NOMO-1 treated with DMSO at 0.1 percent for 48 hours (cell line): ENCODE measurements at regions not wholly inside any gene's neighbourhood (a gene's known extent, or its start where the extent isn't known, plus 50 kb on each side); places are given as distances from the start of the nearest gene placed in this dataset.
A peak's percentile ranks its signal among the peaks of the same experiment; 100 is the strongest.

ENCODE experiments used
- DNase-seq: peaks from one replicate; lab custom pipeline; 2025; ENCODE audit not compliant: unreplicated experiment; lab: John Stamatoyannopoulos, UW

DNA sequence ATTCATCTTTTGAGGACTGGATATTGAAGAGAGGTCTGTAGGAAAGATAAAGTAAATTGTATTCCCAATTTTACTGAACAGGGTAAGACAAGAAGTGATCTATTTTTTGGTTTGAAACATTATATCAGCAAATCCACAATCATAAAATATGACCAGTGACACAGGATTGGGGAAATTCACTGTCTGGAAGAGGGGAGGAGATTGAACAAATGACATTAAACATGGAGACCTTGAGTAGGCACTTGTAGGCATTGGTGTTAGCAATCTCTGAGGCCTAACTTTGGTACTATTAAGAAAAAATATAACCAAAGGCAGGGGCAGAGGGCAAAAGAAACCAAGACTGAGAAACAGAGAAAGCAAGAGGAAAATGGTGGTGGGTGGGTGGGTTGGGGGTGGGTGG is 132.6 kb upstream of the TMEM161B start:
- DNase-seq = no peak

DNA sequence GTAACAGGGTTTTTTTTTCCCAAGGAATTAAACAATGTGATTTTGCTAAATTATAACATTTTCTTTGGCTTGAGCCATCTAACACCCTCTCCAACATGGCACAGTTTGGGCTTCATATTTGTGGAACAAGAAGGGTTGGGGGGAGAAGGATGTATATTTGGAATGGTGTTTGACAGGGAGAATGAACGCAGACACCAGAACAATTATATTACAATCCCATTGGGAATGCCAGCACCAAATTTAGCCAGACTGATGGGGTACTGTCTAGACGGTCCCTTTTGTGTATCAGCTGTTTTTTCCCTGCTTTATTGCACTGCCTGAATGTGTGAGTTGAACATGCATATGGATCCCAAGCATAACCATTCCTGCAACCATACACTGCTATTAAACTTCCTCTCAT is 130.9 kb upstream of the TMEM161B start:
- DNase-seq = no peak

DNA sequence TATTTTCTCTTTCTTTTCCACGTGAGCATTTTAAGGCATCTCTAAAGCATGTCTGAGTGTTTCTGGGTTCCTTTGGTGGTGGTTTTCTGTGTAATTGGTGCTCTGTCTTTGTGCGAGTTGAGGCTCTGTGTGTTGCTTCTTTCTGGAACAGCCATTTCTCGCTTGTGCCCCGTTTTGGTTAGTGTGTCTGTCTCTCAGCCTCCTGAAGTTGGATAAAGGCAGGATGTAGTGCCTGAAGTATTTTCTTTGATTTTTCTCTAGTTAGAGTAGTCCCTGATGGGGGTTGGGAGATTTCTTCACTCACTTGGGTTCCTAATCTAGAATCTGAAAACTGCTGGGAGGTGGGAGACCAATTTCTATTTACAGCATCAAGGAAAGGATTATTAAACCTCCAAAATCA is 129.7 kb upstream of the TMEM161B start:
- no peak for DNase-seq

DNA sequence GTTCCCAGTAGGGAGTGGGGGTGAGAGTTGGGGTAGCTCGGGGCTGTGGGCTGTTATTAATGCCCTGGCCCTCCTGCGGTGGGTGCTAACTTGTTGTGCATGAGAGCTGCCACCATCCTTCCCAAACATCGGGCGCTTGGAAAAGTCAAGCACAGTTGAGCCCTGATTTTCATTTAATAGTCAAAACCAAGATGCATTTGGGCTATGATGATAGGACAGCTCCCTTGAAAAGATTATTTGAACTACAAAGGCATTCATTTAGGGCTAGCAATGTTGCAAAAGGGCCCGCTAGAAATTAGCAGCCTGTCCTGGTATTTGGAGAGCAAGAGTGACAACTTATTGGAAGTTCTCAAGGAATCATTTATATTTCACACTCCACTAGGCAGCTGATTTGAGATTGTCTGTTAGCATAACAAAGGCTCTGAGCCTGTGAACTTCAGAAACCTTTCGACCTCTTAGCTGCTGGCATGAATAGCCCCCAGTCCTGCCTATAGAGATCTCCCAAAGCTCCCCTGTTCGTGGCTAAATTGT is 128.2 kb upstream of the TMEM161B start:
- DNase-seq = no peak

DNA sequence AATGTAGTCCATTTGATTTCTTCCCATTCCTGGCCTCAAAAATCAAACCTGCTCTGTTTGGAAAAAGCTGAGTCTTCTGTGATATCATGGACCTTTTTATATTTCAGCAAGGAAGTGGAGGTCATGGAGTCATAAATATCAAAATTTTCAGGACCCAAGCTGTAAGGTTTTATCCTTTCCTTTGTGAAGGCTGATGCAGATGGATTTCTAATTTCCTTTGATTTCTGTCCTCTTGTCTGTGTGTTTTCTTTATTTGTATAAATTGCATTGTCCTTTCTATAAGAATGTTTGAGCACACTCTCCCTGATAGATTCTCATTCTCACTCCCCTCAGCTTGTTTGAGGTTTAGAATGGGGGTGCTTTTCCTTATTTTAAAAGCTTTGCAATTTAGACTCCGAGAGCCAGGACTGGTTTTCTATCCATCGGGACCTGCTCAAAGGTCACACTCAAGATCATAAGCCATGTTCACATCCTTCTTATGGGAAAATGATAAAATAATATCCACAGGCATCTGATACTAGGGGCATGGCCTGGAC is 127.4 kb upstream of the TMEM161B start:
- DNase-seq = no peak

DNA sequence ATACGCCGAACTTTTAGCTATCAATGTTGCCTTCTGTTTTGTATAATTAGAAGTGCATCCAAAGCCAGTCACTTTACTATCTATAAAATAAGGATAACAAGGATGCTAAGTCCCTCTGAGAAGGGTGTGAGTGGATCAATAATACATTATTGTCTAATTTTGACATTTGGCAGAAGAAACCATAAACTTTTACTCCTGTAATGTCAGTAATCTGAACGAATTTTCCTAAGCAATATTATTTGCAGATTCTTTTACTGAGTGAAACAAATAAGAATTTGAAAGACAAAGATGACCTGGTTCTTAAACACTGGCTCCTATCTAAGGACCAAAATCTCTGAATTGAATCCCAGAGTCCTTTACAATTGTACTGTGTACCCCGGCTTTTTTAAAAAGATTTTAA is 126.6 kb upstream of the TMEM161B start:
- no peak for DNase-seq

DNA sequence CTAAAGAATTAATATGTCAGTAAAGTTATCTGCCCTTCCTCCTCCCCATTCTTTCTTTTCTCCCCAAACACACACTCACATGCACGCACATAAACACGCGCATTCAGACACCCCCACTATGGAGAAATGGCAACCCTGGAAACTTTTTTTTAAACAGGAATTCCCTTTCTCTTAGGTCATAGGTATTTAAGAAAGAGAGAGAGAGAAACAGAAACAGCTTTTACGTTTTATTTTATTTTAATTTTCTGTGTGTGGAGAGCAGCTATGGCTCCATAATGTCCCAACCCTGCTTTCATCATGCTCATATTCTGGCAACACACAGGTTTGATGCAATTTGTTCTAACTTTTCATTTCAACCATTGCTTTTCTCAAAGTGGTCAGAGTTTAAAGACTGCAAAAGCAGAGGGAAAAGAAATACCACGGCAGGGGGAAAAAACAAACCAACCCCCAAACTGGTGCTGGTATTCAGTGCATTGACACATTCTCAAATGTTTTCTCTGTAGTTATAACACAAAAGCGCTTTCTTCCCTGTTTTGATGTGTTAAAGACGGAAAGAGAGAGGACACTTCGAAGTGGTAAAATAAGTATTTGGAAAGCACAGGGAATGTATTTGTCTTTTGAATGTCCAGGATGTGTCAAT is 126.0 kb upstream of the TMEM161B start:
- no peak for DNase-seq

DNA sequence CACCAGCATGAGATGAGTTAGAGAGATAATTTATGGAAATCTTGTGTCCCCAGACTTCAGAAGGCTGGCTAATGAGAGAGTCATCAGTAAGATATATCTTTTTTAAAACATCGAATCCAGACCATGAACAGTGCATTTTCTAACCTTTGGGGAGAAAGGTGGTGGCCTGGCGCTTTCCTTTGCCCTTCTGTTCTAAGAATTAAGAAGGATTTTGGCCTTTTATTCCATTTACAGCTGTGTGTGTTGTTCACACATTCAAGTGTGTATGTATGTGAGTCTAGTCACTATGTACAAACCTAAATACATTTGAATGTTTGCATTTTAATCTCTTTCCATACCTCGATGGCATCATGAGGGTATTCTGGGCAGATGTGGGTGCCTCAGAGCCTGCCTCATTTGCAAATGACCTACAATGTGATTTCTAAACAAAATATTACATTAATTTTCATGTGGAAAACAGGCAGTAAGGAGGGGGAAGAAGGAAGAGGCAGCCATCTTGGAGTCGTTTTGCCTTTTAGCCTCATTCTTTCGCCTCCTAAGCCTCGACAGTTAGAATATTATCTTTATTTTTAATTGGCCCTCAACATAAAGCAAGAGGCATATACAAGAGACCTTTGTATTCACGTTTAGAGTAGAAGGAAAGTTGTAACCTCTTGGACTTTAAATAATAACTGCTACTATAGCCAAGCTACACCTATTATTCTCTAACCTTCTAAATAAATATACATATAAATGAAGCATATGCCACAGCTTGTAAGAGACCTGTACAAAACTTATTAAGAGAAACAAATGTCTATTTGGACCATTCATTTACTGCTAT is 125.3 kb upstream of the TMEM161B start:
- no peak for DNase-seq

DNA sequence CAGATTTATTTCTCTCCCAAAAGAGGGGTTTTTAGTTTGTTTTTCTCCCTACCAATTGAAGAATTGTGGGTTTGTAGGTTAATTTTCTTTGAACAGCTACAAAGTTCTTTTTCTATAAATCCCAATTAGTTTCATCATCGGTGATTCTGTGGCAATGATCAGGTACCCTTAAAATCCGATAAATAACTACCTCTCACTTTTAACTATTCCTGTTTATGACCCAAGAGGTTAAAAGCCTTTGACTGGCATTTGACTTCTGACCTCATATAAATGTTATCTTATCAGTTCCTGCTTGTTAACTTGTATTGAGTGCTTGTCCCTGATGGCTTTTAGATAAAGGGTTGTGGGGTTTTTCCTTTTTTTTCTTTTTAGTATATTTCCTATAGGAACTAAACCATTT is 124.4 kb upstream of the TMEM161B start:
- DNase-seq = no peak

DNA sequence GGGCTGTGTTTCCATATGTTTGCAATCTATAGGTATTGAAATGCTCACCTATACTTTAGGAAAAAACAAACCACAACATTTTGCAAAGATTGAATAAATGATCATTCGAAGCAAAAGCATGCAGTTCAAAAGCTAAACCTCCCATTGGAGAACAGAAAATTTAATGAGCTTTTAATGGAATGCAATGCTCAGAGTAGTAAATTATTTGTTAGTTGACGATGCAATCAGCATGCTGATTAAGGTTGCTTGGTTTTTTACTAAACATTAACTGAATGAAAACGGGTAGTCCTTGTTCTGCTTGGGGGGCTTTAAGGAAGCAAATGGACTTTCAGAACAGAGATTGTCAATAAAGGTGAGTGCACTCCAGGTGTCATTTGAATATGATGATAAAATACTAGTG is 123.3 kb upstream of the TMEM161B start:
- no peak for DNase-seq

DNA sequence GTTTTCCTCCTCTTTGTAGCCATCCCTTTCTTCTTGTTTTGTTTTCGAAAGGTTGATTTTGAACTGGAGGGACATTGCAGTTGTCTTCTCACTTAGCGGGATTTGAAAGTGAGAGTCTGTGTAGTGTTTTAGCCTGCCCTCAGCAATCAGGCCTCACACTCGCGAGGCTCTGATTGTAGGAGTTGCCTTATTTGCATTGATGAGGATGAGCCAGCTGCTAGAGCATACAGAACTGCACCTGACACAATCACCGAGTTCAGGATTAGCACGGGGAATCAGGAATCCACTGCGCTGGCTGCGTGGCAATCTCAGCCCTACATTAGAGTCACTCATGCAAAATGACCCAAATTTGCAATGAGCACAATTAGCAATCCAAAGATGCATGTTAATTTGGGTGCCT is 122.5 kb upstream of the TMEM161B start:
- DNase-seq = no peak

DNA sequence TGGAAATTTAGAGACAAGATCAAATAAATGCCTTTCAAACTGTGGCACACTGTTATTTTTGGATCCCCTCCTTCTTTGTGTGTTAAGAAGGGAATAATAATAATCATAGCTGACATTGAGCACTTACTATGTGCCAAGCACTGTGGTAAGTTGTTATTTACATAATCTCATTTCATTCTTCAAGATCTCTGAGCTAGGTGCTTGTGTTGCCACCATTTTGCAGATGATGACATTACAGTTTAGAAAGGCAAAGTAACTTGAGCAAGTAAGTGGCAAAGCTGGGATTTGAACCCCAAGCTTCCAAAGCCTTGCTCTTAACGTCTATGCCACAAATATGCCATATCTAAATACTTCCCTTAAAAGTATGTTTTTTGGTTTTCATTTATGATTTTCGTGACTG is 121.8 kb upstream of the TMEM161B start:
- DNase-seq = no peak

DNA sequence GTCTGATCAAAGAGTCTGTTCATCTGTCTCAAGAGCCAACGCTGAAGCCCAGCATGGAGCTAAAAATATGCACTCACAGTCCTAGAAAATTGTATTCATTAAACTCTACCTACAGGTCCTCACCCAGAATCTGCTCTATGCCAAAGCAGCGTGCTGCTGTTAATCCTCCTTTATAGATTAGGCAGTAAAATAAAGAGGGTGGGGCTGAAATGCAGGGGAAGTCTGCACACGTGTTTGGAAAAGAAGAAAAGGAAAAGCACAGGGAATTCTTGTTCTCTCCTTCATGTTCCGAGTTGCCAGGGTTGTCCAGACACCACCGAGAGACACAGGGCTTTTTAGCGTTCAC is 121.4 kb upstream of the TMEM161B start:
- DNase-seq = no peak

DNA sequence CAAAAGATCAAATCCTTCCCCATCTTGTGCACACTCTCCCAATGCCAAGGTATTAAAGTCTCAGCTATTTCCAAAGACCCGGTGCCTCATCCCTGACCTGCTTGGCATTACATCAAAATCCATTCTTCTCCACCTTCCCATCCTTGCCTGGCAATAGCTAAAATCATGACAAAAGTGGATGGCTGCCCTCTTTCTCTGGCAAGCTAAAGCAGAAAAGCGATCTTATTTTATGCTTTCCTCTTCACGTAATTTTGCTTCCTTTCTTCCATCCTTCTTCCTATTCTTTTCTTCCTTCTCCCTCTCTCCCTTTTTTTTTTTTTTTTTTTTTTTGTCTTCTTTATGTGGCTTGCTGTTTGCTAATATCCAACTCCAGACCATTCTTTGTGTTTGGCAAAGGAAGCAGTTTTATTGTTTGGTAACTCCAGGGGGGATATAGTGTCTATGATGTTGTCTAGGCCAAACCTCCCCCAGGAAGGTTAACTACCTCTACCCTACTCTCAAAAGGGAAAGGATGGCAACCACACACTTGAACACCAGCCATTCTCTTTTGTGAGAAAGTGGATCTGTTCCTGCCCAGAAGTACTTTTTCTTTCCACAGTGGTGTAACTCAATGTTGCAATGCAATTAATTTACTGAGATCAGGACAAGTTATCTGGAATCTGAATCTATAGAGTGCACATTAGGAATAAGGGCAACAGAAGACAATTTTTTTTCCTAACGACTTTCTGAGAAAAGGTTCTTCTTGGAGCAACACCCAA is 120.9 kb upstream of the TMEM161B start:
- no peak for DNase-seq

DNA sequence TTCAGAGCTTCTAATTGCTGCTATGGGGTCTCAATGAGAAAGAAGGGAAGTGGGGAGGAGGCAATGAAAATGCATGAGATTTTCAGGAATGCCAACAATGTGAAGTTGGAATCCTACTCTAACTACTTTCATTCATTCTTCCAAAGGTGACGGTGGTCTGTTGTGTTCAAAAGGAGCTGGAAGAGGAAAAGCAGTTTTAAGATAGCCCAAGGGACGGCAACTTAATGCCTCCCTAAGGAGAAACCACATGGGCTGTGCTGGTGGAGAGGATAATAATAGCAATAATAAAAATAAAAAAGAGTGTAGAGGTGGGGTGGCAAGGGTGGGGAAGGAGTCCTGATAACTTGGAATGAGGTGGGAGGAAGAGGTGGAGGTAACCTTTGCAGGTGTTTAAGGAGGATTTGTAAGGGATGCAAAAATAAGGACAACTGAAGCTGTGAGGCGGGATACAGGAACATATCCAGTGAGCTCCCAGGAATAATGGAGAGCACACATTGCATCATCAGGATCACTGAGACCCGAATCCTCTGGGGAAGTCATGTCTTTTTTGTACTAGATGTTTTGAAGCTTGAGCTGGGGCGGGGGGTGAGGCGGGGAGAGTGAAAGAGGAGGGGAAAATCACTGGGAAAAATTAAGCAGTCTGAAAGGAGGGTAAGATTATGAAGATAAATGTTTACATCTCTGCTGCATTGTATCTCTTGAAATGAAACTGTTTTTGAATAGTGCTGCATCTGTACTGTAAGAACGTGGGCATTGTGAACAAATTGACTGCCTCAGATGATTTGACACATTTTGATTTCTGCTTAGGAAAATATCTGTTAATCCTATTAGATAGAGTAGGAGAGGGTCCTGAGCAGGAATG is 120.1 kb upstream of the TMEM161B start:
- DNase-seq = no peak

DNA sequence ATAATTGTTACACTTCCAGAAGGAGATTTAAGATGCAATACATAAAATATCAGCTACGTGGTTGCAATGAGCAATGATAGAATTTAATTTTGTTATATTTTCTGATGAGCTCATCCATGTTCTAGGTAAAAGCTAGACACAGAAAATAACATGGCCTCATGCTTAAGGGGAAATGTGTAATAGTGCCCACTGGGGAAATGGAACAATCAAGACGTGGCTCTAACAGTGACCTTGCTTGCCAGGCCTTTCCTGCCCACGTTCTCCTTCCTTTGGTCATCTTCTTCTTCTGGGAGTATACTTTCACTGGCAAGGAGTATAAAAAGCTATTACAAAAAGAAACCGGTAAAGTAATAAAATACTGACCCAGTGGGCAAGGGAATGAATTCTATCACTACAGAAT is 116.2 kb upstream of the TMEM161B start:
- DNase-seq = no peak

DNA sequence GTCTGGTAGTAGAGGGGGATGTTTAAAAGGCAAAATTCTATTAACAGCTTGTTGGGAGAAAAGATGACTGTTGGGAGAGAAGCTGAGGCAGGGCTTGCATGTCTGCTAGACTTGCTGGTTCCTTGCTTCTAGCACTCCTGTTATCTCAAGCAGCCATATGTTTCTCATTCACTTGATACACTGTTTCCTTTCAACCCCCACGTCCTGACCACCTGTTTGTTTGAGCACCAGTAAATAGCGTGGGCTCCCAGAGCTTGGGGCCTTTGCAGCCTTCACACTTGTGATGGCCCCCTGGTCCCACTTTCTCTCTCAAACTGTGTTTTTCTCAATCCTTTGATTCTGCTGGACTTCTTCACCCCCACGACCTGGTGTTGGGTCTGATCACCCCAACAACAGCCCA is 111.7 kb upstream of the TMEM161B start:
- no peak for DNase-seq

DNA sequence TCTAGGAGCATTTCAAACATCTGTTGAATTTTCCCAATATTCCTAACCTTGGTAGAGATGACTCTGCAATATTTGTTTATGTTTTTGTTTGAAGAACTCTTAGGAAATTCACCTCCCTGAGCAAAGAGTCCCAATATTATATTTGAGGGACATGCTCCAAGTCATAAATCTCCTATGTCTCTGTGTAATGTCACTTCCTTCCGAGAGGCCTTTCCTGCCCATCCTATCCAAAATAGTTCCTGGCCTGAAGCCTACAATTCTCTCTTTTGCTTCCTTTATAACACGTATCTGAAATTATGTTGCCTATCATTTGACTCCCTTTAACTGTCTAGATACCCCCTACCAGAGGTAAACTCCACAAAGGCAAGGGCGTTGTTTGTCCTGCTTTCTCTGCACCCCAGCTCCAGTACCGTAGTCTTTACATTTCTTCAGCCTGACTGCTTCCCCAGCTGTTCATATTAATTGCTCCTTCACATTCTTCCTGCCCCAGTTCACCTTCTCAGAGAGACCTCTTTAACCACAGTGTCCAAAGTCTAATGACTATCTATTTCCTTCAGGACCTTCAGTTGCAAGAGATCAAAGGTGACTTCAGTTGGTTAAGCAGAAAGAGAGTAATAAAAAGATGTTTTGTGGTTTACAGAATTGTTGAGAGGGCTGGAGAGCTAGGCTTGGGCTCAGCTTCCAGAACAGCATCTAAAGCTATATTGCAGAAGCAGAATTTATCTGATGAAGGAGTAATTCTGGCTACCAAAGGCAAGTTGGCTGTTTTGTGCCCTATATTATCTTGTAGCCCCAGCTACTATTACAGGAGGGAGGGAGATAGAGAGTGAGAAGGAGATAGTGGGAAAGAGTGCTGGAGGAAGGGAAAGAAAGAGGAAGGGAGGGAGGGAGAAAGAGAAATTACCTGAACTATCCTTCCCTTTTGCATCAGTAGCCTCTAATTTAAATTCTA is 109.3 kb upstream of the TMEM161B start:
- peak; percentile 86 for DNase-seq

DNA sequence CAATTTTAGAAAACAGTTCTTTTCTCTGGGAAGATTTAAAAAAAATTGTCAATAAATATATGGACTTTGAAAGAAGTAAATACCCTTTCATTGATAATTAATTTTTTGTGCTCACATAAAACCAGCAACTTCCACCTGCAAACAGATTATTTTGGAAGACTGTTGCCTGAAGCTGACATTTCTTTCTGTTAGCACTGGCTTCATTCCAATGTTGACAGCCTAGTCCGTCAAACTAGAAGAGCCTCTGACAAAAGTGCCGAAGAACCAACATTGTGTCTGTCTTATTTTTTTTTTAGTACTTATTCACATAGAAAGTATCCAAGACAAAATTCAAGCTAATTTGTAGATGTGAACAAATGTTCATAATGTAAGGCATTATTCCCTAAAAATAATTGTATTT is 108.6 kb upstream of the TMEM161B start:
- DNase-seq = no peak

DNA sequence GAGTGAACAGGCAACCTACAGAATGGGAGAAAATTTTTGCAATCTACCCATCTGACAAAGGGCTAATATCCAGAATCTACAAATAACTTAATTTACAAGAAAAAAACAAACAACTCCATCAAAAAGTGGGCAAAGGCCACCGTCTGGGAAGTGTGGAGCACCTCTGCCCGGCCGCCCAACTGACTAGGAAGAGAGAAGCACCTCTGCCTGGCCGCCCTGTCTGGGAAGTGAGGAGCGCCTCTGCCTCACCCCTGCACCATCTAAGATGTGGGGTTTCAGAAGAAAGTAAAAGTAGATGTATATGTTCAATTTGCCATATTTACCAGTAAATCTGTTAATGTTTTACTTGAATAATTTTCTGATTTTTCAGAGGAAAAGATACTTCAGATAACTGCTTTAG is 108.1 kb upstream of the TMEM161B start:
- no peak for DNase-seq
